NCI-H226 (cell line): ENCODE measurements at regions not wholly inside any gene's neighbourhood (a gene's known extent, or its start where the extent isn't known, plus 50 kb on each side); places are given as distances from the start of the nearest gene placed in this dataset.

Experiments
- DNase-seq: peaks from one replicate; pipeline ENCODE4 v3.0.0-alpha.2; 2015

DNA sequence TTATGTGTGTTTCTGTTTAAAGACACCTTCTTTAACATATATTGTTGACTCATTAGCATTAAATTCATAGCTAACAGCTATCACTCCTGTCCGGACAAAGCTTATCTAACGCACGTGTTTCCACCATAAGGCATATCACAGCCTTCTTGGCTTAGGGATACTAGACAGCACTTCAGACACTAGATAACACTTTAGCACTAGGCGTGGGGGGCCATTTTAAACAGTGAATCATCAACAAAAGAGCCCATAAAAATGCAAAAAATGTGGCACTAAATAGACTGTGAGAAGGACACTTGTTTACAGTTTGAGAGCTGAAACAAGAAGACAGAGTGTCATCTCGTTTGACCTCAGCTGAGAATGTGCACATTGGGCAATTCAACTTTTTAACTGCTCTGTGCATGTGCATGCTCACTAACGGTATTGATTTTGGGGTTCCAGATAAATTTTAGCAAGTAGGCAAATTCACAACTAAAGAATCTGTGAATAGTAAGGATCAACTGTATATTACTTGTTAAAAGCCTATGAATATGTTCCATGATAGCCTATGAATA, 58.9 kb upstream of the RAI2 start:
- DNase-seq, result peak; percentile 31

DNA sequence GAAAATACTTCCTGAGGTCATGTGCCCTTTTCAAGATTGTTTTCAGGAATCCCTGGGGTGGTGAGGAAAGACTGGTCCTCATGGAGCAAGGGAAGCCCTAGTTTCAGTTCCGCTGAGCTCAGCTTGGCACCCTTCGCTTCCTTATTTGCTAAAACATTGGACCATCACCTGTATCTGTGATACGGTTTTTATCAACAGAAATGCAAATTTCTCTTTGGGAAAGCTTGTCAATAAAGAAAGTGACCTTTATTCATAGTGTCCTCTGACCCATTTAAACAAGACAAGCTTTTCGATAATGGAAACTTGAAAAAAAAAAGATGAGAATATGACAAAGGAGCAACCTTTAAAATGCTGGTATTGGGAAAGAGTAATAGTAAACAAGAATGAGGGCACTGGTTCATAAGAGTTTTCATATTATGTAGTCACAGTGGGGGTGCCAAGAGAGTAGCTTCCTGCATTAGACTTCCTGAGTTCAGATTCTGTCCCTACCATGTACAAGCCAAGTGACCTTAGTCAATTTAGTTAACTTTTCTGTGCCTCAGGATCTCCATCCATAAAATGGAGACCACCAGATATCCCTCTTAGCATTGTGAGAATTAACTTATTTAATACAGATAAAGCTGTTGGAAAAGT, 57.0 kb upstream of the RAI2 start:
- no peak for DNase-seq

DNA sequence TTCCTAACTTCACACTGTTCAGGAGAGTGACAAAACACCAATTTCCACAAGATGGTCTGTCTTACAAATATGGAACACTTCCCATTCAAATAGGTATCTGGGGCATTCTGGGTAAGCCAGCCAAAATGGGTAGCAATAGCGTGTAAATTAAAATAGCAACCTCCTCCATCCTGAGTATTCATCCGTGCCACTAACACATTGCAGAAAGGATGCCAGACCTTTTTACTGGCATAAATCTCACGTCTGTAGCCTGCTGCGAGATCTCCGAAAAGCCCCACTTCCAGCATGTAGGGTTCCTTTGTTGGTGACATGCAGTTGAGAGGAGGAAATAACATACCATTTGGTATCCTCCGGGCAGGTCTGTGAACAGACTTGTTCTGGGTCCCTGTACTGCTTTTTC, 52.7 kb upstream of the RAI2 start:
- no peak for DNase-seq
